CMK (cell line): ENCODE measurements at regions not wholly inside any gene's neighbourhood (a gene's known extent, or its start where the extent isn't known, plus 50 kb on each side); places are given as distances from the start of the nearest gene placed in this dataset.

Experiments
- DNase-seq: peaks from one replicate; pipeline ENCODE4 v3.0.0-alpha.2; 2010; ENCODE audit warnings: low read depth

DNA sequence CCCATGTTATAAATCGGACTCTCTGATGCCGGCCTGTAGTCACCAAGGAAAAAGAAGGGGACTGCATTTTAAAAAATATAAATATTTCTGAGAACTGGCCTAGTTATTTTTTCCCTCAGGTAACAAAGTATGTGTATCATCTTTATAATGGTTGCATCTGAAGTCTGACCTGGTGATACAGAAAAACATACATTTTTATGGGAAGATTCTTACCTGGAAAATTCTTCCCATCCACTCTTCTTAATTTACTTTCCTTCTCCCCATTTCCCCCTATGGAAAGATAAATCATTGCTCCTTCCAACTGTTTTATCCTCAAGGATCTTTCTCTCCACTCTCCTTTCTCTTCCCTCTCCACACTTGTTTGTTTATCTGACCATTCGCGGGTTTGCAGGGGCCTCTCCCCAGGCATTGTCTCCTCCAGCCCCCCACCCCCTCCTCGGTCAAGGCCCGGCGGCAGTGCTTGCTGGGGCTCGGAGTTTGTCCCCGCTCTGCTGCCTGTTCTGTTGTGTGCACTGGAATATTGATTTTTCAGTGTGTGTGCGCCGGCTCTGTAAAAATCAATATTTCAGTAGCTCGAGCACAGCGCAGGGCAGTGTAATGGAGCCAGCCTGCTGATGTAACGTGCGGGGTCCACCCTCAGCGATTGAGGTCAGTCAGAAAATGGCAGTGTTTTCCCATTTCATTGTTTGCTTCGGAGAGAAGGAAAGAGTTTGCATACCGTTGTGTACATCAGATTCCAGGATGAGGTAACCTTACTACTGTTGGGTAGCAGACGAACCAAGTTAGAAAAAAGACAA, 199.5 kb upstream of the NFE2L3 start:
- DNase-seq, result no peak

DNA sequence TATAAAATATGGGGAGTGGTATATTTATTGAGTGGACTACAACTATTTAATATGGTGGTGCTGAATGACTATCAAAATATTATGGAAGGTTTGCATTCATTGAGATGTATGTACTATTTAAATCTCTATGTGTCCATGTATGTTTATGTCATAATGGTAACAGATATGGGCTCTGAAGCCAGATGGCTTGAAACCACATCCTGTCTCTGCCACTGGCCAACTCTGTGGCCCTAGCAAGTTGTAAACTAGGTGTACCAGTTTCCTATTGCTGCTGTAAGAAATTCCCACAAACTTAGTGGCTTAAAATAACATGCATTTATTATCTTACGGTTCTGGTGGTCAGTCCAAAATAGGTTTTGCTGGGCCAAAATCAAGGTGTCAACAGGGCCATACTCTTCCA, 198.1 kb upstream of the NFE2L3 start:
- DNase-seq, result no peak

DNA sequence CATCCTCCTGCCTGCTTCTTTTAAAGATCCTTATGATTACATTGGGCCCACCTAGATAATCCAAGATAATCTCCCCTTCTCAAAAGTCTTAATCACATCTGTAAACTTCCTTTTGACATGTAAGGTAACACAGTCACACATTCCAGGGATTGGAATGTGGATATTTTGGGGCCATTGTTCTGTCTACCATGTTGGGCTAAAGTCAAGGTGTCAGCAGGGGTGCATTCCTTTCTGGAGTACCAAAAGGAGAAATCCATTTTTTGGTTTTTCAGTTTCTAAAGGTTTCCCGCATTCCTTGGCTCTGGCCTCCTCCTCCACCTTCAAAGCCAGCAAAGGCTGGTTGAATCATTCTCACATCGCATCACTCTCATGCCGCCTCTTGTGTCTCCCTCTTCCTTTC, 197.6 kb upstream of the NFE2L3 start:
- DNase-seq, result no peak

DNA sequence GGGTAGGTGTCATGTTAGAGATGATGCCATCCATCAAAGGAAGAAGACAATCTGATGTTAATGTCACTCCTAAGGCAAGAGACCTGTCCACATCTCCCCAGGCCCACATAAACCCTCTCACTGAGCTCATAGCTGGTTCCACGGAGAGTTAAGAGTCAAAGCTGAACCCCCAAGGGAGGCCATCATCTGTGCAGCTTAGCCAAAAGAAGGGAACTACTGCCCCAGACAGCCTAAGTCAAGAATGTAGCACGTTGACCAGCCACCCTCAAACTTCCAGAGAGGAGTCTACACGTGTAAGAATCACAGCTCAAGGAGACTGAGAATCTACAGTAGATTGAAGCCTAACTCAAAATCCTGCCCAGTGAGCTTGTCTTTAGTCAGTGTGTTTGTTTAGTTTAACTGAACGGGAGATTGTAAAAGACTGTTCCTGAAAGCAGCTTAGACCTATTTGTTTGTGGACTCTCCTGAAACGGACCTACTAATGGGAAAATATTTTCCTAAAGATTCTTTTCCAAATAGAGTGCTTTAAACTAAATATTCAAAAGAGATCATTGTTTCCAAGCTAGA, 192.7 kb upstream of the NFE2L3 start:
- no peak for DNase-seq

DNA sequence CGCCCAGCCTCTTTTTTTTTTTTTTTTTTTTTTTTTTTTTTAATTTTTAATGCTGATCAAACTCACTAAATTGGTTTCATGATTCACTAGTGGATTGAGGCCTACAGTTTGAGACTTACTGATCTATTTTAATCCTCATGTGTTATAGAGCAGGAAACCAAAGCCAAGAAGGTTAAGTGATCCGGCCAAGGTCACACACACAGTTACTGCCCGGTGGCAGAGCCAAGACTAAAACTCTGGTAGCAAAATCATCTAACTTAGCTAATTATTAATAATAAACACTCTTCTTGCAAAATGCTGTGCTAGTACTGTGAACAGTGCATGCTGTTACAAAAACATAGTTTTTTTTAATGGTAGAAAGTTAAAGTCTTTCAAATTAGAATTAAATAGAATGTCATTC, 188.3 kb upstream of the NFE2L3 start:
- no peak for DNase-seq

- DNase-seq, result no peak
Measured at GRCh38 chr7:25964483-25964991, 187.5 kb upstream of the NFE2L3 start.

DNA sequence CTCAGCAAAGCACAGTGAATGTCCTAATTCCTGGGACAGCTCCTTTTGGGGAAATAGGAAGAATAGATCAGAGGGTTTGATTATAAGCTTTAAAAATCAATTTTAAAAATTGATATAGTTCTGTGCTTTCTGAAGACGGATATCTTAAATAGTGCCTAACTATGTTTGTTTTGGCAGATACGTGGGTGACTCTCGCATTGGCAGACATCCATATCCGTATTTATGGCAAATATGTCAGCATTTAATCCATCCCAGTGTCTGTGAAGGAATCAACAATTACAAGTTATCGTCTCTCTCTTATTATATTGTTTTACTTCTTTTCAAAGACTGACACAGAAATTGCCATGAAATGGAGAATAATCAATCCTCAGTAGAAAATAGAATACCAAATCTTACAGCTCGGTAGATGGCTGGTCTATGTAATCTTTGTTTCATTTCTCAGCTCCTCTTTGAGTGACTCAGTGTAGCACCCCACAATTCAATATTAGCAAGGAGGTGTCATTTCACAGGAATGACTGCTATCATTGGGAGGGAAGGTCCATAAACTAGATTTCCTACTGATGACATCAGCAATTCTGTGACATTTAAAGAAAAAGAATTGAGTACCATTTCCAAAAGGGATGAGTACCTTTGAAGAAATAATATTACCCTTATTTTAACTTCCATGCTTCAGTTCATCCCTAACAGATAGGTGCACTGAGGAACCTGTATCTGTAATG, 186.4 kb upstream of the NFE2L3 start:
- DNase-seq, result no peak

- DNase-seq, result no peak
Measured at GRCh38 chr7:25966469-25966868, 185.5 kb upstream of the NFE2L3 start.

GRCh38 chr7:25967278-25968204, 184.5 kb upstream of the NFE2L3 start:
- DNase-seq, result no peak

- no peak for DNase-seq
Measured at GRCh38 chr7:25968205-25968993, 183.6 kb upstream of the NFE2L3 start.

GRCh38 chr7:25970356-25970755, 181.6 kb upstream of the NFE2L3 start:
- no peak for DNase-seq

- DNase-seq, result no peak
Measured at GRCh38 chr7:25970911-25971310, 181.1 kb upstream of the NFE2L3 start.

DNA sequence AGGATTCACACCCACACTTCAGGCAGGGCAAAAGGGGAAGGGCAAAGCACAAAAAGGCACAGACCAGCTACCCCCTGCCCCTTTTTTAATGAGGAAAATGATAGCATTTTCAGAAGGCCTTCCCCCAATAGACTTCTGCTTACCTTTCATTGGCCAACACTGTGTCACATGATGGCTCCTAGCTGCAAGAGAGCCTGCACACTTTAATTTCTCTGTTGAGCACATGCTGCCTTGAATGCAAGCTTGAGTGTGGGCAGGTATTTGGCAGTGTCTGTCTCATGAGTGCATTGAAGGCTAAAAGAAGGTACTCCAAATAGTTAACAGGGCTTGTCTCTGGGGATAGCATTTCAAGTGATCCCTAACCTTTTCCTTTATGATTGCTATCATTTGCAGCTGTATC, 175.4 kb upstream of the NFE2L3 start:
- no peak for DNase-seq

DNA sequence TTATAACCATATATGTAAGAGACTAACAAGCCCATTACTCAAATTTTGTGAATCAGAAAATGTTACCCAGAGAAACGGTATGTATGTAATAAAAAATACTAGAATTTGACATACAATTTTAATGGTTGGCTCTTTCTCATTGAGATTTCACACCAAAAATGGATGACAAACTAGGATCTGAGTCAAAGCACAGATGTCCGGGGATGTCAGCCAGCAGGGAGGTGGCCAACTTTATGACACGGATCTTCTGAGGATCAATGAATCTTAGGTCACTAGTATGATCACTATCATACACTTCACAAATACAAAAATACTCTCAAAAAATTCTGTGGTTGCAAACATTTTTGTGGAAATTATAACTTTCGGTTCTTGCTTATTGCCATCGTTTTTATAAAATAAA, 173.5 kb upstream of the NFE2L3 start:
- DNase-seq, result no peak

DNA sequence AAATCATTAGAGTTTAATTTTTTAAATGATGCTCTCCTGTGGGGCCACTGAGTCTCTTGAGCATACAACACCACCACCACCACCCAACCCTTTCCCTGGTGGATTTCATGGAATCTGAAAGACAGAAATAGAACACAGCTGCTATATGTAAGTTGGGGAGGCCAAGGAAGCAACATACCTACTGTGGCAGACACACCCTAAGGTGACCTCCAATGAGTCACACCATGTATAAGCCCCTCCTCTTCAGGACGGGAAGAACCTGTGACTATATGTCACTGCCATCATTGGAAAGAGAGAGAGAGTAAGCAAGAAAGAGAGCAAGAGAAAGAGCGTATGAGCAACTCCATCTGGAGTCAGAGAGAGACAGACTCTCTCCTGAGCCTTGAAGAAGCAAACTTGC, 172.4 kb upstream of the NFE2L3 start:
- no peak for DNase-seq

- no peak for DNase-seq
Measured at GRCh38 chr7:25982684-25983083, 169.3 kb upstream of the NFE2L3 start.

DNA sequence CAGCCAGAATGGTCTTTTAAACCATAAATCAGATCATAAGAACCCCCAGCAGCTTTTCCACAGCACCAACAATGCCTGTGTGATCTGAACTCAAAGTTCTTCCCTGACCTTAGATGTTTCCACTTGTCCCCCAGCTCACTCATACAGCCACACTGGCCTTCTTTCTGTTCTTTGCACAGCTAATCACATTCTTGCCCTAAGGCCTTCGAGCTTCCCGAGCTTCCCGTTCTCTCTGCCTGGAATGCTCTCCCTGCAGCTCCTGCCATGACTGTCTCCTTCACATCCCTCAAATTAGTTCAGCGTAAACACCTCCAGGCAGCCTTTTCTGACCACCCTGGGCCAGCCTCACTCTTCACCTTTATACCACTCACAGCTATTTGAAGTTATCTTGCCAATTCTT, 166.8 kb upstream of the NFE2L3 start:
- DNase-seq, result no peak

GRCh38 chr7:25988640-25989039, 163.4 kb upstream of the NFE2L3 start:
- DNase-seq, result no peak

DNA sequence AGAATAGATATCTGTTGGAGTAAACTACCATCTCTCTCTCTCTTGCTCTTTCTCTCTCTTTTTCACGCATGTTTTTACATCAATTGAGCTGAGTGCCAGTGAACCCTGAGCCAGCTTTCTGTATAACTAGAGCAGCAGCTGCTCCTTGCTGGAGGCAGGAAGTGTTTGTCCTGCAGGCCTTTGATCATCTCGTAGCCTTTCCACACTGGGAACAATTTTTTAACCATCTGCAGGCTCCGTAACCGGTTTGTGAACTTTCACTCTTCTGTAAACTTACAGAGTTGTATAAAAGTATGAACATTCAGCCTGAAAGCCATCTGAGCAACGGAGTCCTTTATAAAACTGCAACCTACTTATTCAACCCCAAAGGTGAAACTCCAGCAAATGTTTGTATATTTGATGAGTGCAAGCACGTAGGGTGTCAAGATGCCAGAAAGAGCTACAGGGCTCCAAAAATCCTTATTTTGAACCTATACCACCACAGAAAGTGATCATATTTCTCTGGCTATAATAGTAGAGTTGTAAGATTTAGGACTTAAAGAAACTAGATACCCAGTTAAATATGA, 162.8 kb upstream of the NFE2L3 start:
- no peak for DNase-seq

- DNase-seq, result no peak
Measured at GRCh38 chr7:25994433-25994994, 157.5 kb upstream of the NFE2L3 start.

DNA sequence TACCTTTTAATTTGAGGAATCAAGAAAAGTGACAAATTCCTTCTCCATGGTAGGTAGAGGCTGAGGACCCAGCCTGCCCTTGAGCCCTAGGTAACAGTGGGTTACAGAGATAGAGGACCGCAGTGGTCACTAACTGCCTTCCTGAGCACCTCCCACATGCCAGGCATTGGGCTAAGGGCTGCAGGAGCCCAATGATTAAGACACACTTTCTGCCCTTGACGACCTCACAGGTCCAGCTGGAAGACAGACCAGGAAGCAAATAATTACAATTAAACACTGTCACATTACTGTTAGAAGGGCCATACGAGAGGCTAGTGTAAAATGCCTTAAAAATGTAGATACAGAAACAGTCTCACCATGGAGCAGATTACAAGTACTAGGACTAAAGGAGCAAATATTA, 156.8 kb upstream of the NFE2L3 start:
- DNase-seq, result no peak
